ENCODE measurements at regions not wholly inside any gene's neighbourhood (a gene's known extent, or its start where the extent isn't known, plus 50 kb on each side); places are given as distances from the start of the nearest gene placed in this dataset.
A peak's percentile ranks its signal among the peaks of the same experiment; 100 is the strongest.

GRCh38 chr14:71400871-71401321, 493.6 kb downstream of the PCNX1 start:
- no peak for TF ChIP-seq CTCF (IDR thresholded peaks at IDR 0.05)
- TF ChIP-seq EP300 (IDR thresholded peaks at IDR 0.05; ENCODE audit: low read depth): no peak
- no peak for TF ChIP-seq POLR2A (IDR thresholded peaks at IDR 0.05)
- TF ChIP-seq POLR2AphosphoS5 (IDR thresholded peaks at IDR 0.05): peak in 1 of 3 donors; percentile 5

Data from transverse colon (tissue), 4 donors.